ENCODE measurements at regions not wholly inside any gene's neighbourhood (a gene's known extent, or its start where the extent isn't known, plus 50 kb on each side); places are given as distances from the start of the nearest gene placed in this dataset.
"Not testable (repeated sequence)": the region's sequence is repeated elsewhere in the genome, so short reads cannot be mapped to it uniquely, and the experiment has no call there.

DNA sequence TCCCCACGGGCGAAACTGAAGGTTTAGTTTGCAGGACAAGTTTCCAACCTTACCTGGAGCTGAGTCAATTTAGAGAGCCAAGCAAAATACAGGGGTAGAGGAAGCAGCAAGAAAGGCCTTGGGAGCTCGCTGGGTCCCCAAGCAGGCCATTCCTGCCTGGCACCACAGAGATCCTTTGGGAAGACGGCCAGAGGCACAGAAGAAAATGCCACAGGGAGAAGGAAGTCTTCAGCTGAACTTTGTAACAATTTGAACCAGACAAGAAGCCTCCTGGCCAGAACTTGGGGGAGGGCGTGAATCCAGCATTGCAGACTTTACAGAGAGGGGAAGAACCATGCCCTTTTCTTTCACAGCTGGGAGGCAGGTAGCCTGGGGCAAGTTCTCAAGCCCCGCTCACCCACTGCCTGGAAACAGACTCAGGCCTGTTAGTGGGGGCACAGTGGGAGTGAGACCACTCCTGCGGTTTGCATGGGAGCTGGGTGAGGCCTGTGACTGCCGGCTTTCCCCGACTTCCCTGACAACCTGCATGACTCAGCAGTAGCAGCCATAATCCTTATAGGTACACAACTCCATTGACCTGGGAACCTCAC, 259.4 kb downstream of the SETD4 start:
- not testable (repeated sequence) for H3K9me3 ChIP-seq (replicated peaks); H3K4me3 ChIP-seq; H3K36me3 ChIP-seq; H3K27ac ChIP-seq; H3K27me3 ChIP-seq
- peak; percentile 24 to 54 for DNase-seq
- peaks cover 22% of the 10 kb centered on the region for H3K4me1 ChIP-seq

DNA sequence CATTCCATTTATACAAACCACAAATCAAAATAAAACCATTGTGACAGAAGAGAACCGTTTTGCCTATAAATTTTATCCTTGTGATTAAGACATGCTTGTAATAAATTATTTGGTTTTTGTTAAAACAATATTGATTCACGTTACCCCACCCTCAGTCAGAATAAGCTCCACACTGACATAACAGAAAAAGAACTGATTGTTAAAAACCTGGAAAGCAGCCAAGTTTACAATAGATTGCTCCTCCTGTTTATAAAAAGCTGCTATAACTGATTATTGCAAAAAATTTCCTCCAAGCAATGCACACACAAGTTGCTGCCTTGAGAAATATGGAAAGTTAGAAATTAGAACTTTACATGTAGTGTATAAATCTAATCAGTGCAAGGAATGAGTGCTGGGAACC, 263.5 kb downstream of the SETD4 start:
- no peak overlapping the region for H3K27ac ChIP-seq
- no peaks in the 10 kb centered on the region for H3K36me3 ChIP-seq
- no peaks in the 10 kb centered on the region for H3K27me3 ChIP-seq
- peaks cover 22% of the 10 kb centered on the region for H3K4me1 ChIP-seq
- no peak overlapping the region for H3K4me3 ChIP-seq
- peak in 1 of 2 experiments; percentile 51 for DNase-seq
- H3K9me3 ChIP-seq (replicated peaks): no peaks in the 10 kb centered on the region

DNA sequence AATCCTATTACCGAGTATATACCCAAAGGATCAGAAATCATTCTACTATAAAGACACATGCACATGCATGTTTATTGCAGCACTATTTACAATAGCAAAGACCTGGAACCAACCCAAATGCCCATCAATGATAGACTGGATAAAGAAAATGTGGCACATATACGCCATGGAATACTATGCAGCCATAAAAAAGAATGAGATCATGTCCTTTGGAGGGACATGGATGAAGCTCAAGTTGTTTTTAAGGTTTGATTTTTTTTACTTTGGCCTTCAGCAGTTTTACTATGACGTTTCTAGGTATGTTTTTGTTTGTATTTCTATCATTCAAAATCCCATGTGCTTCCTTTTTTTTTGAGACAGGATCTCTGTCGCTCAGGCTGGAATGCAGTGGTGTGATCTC, 265.8 kb downstream of the SETD4 start:
- not testable (repeated sequence) for H3K36me3 ChIP-seq; H3K27ac ChIP-seq; DNase-seq; H3K4me3 ChIP-seq; H3K9me3 ChIP-seq (replicated peaks); H3K27me3 ChIP-seq
- H3K4me1 ChIP-seq: peaks cover 10% of the 10 kb centered on the region

DNA sequence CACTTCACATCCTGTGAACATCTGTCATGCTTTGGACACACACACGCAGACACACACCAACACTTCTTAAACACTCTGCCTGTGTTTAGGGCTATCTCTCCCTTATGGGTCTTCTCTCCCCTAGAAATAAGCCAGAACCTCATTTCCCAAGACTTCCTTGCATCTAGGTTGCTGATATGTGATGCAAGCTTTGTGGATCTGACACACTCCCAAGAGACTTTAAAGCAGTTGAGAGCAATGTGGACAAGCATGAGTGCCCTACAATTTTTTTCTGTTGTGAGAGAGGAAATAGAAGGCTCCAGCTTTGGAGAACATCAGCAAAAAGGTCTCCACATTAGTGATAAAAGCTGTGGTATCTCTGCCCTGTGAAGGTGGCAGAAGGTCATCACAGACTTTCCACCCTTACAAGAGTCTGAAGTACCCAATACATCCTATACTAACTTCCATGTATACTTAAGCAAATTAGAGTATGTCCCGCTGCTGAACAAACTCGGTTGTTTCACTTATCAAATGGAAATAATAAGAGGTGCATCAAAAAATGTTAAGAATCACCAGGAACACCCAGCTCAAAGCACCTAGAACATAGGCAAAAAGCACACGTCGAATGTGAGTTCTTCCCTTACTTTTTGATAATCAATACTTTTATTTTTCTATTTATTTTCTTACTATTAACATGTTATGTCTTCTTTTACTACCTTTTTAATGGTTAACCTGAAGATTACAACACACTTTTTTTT, 267.6 kb downstream of the SETD4 start:
- H3K9me3 ChIP-seq (replicated peaks): no peaks in the 10 kb centered on the region
- H3K36me3 ChIP-seq: no peaks in the 10 kb centered on the region
- H3K4me3 ChIP-seq: no peak overlapping the region
- no peak overlapping the region for H3K27ac ChIP-seq
- H3K27me3 ChIP-seq: no peaks in the 10 kb centered on the region
- peaks cover 10% of the 10 kb centered on the region for H3K4me1 ChIP-seq
- DNase-seq: no peak

DNA sequence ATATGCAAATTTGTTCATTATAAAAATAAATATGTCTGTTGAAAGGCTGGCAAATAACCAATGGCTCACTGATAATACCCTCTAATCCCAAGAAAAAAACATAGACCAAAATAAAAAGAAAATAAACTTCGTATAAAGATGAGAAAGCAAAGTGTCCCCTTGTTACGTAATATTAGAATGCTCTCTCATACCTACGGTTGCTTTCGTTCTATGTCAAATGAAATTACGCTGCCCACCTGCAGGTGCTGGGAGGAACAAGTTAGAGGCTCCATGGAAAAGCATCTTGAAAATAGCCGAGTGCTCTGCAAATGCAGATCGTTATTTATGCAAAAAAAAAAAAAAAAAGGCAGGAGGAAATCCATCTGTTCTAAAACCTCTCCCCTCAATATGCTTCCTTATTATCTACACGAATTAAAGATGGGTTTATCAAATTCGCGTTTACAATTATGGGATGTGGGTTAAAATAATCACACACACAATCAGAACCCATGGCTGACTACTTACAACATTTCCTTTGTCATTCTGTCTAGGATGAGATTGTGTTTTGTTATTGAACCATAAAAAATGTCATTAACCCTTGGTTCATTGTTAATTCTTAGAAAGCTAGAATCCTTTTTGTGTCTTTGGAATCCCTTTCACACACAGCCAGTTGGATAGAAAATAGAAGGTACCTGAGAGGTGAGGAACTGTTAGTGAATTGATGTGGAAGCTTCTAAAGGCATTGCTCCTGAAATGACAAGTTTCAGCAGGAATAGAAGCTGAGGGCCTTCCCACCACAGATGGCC, 268.6 kb downstream of the SETD4 start:
- Histone ChIP-seq H3K9me3 (replicated peaks) (no peaks in the 10 kb centered on the region), H3K4me3 (no peak overlapping the region), H3K27me3 (no peaks in the 10 kb centered on the region), H3K4me1 (peaks cover 3% of the 10 kb centered on the region; the same call in 1 of the 2 replicates), H3K36me3 (no peaks in the 10 kb centered on the region), H3K27ac (no peak overlapping the region)
- no peak for DNase-seq

DNA sequence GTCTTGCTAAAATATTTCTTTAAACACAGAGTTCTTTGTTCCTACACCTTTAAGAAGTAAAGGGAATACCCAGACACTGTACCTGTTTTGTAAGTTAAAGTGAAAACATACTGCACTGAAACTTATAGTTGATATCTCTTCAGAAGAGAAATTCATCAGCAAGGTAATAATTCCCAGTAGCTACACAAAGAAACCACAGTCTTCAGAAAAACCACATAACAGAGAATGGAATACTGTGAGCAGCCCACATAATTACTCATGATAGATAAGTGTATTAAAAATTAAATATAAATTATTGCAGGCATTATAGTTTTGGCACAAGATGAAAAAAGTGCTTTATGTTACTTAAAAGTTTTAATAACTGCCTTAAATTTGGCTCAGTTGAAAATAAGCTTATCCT, 276.6 kb downstream of the SETD4 start:
- no peak for DNase-seq
- Histone ChIP-seq H3K9me3 (replicated peaks) (no peaks in the 10 kb centered on the region), H3K4me1 (no peaks in the 10 kb centered on the region)

DNA sequence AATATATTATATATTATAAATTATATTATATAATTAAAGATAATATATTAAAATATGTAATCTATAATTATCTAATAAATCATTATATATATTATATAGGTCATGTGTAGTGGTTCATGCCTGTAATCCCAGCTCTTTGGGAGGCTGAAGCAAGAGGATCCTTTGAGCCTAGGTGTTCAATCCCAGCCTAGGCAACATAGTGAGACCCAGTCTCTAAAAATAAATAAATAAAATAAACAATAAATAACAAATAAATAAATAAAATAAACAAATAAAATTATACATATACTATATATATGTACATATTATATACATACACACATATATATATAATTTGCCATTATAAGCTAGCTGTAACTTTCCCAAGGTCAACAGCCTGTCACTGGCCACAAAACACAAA, 277.7 kb downstream of the SETD4 start:
- DNase-seq: no peak
- H3K27ac ChIP-seq: no peak overlapping the region
- no peaks in the 10 kb centered on the region for H3K36me3 ChIP-seq
- no peaks in the 10 kb centered on the region for H3K4me1 ChIP-seq
- H3K27me3 ChIP-seq: no peaks in the 10 kb centered on the region
- H3K4me3 ChIP-seq: no peak overlapping the region
- no peaks in the 10 kb centered on the region for H3K9me3 ChIP-seq (replicated peaks)

More for the DNA sequence above, 276.6 kb downstream of the SETD4 start:
- no peaks in the 10 kb centered on the region for H3K27me3 ChIP-seq
- H3K27ac ChIP-seq: no peak overlapping the region
- H3K36me3 ChIP-seq: no peaks in the 10 kb centered on the region
- no peak overlapping the region for H3K4me3 ChIP-seq

DNA sequence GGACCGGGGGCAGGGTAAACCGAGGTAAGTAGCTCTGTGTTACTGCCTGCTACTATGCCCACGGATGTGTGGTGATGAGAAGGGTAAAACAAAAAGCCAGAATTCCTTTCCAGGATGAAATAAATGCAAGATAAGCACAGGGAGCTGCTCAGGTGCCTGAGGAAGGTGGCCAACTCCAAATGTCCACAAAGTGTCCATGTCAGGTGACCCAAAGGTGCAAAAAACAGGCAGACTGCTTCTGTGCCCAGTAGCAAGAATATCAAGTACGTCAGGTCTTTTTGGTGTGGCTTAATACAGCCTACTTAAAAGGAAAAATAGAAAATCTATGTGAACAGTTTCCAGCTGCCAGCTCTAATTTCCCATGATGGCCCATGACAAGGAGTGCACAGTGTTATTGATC, 279.3 kb downstream of the SETD4 start:
- no peaks in the 10 kb centered on the region for H3K36me3 ChIP-seq
- no peak overlapping the region for H3K27ac ChIP-seq
- H3K4me1 ChIP-seq: no peaks in the 10 kb centered on the region
- DNase-seq: no peak
- no peak overlapping the region for H3K4me3 ChIP-seq
- no peaks in the 10 kb centered on the region for H3K27me3 ChIP-seq
- H3K9me3 ChIP-seq (replicated peaks): no peaks in the 10 kb centered on the region

DNA sequence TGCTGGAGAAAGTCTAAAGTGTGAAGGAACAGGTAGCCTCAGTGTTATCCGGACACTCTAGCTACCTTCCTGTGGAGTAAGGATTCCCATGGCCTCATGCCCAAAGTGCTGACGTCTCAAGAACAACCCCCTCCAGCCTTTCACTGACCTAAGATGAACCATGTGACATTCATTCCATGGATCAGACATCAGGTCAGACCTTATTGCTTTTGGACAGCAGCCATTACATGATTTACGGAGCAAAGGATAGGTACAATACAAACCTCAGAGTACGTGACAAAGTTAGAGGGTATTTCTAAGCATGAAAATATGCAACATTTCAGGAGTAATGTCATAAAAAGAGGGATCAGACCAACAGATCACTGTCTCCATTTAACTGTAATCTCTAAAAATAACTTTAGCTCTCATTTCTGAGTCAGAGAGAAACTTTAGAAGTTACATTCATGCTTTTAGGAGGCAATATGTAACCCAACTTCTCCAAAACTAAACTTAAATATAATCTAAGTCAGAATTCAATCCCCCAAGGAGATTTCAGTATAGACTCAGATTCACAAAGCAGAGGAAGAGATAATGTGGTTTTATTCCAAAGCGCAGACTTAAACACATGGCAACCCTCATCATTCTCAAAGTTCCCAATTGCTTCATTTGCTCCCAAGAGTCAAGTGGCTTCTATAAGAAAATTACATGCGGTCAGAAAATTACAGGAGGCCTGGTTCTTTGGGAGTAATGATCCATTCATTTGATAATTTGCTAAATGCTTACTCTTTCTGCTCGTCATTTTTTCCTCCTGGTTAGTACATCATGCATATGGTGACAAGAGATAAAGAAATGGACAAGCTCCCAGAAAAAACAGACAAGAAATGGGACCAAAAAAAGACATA, 280.4 kb downstream of the SETD4 start:
- Histone ChIP-seq H3K36me3 (no peaks in the 10 kb centered on the region), H3K4me3 (no peak overlapping the region), H3K4me1 (no peaks in the 10 kb centered on the region), H3K27me3 (no peaks in the 10 kb centered on the region), H3K27ac (no peak overlapping the region), H3K9me3 (replicated peaks) (no peaks in the 10 kb centered on the region)
- DNase-seq: no peak

DNA sequence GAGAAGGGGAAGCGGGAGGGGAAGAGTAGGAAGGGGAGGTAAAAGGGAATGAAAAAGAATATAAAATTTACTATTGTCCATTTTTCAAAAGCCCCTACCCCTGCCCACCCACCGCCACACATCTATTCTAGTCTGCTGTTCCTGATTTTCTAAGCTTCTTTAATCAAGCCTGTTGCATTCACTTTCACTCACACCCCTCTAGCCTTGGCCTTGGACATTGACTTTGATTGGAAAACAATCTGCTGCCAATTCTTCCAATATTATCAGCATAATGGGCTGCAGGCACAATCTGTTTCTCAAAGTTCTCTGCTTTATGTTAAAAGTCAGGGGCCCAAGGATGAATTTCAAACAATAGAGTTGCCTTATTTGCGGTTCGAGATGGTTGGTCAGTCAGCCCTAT, 281.2 kb downstream of the SETD4 start:
- H3K27me3 ChIP-seq: no peaks in the 10 kb centered on the region
- DNase-seq: no peak
- H3K36me3 ChIP-seq: no peaks in the 10 kb centered on the region
- no peak overlapping the region for H3K4me3 ChIP-seq
- no peaks in the 10 kb centered on the region for H3K9me3 ChIP-seq (replicated peaks)
- H3K4me1 ChIP-seq: no peaks in the 10 kb centered on the region
- H3K27ac ChIP-seq: no peak overlapping the region

DNA sequence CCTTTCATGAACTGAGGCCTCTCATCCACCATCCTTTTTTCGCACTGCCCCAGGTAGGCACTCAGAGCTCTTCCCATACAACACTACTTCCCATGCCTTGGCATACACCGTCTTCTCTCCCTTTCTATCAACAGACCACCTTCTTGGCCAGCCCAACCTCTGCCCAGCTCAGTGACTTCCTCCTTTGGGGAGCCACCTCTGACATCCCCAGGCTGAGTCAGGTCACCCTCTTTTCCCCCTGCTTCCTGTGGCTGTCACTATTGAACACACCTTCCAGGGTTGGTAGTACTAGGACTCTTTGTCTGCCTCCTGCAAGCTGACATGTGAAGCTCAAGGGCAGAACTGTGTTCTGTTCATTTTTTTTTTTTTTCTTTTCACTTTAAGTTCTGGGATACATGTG, 283.2 kb downstream of the SETD4 start:
- H3K4me3 ChIP-seq: no peak overlapping the region
- no peaks in the 10 kb centered on the region for H3K36me3 ChIP-seq
- no peaks in the 10 kb centered on the region for H3K27me3 ChIP-seq
- H3K27ac ChIP-seq: no peak overlapping the region
- no peaks in the 10 kb centered on the region for H3K9me3 ChIP-seq (replicated peaks)
- no peaks in the 10 kb centered on the region for H3K4me1 ChIP-seq
- no peak for DNase-seq

DNA sequence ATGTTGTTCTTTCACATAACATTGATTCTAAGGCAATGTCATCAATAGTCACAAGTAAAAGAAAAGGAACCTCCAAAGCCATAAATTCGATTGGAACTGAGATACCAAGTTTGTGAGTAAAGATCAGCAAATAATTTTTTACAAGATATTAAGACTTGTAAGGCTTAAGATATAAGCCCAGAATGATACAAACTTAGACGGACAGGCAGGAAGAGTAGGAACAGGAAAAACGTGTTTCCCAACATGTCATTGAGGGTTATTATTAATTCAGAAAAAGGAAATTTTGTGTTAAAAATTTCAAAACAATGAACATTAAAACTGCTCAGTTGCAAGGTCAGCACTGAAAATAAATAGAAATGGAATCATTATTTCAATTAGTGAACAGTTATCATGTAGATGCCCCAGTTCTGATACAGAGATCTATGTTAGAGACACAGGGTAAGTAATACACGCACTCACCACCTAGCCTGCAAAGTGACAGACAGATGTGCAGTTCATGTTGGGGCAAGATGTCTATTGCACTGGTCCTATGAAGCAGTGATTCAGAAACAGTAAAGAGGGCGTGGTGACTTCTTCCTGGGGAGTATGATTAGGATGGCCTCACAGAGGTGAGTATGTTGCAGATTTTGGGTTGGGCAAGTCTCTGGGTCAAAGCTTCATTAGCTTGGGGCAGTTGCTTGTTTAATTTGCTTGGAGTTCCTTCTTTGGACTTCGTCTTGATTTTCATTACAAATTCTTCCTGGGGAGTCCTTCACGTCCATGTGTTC, 284.4 kb downstream of the SETD4 start:
- Histone ChIP-seq H3K27ac (no peak overlapping the region), H3K4me1 (no peaks in the 10 kb centered on the region), H3K9me3 (replicated peaks) (no peaks in the 10 kb centered on the region), H3K27me3 (no peaks in the 10 kb centered on the region), H3K4me3 (no peak overlapping the region), H3K36me3 (no peaks in the 10 kb centered on the region)
- no peak for DNase-seq

DNA sequence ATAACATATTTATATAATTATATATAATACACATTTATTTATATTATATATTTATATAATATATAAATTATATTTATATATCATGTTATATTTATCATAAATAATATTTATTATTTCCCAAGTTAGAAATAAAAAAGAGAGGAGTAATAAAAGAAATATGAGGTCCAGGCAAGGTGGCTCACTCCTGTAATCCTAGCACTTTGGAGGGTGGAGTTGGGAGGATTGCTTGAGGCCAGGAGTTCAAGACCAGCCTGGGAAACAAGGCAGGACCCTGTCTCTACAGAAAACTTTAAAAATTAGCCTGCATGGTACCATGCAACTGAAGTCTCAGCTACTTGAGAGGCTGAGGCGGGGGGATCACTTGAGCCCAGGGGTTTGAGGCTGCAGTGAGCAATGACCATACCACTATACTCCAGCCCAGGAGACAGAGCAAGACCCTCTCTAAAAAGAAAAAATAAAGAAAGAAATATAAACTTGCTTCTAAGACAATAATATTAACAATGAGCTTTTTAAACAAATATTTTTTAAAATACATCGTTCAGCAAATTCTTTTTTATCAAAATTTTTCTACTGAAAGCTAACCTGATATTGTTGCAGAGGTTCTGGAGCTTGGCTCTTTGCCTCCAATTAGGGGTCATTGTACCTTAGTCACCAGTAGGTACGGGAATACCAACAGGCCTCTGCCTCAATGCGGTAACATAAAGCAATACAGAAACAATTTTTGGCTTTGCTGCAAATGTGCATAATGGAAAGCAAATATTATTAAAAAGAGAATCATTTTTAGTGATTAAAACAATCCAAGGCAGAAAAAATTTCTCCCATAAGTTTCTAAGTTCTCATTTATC, 290.0 kb downstream of the SETD4 start:
- Histone ChIP-seq H3K9me3 (replicated peaks) (peaks cover 4% of the 10 kb centered on the region; the same call in 1 of the 2 replicates), H3K27me3 (no peaks in the 10 kb centered on the region)
- no peak for DNase-seq

More for the DNA sequence above, 290.0 kb downstream of the SETD4 start:
- H3K4me3 ChIP-seq: no peak overlapping the region
- no peak overlapping the region for H3K27ac ChIP-seq
- no peaks in the 10 kb centered on the region for H3K4me1 ChIP-seq
- H3K36me3 ChIP-seq: no peaks in the 10 kb centered on the region

All from SJCRH30 (cell line).